ENCODE measurements at regions not wholly inside any gene's neighbourhood (a gene's known extent, or its start where the extent isn't known, plus 50 kb on each side); places are given as distances from the start of the nearest gene placed in this dataset.
"Not testable (repeated sequence)": the region's sequence is repeated elsewhere in the genome, so short reads cannot be mapped to it uniquely, and the experiment has no call there.

GRCh38 chr16:66176111-66176510, 190.4 kb upstream of the CDH5 start:
- Histone ChIP-seq H3K4me1 (ENCODE audit: control insufficient read depth, insufficient read depth, low read length, poor library complexity, severe bottlenecking) (no peaks in the 10 kb centered on the region), H3K36me3 (ENCODE audit: control insufficient read depth, insufficient read depth, low read length) (no peaks in the 10 kb centered on the region), H3K27ac (ENCODE audit: insufficient read depth, low read length, poor library complexity, severe bottlenecking) (no peak overlapping the region), H3K4me3 (ENCODE audit: insufficient read depth, low read depth, low read length, poor library complexity, severe bottlenecking) (no peak overlapping the region), H3K9me3 (ENCODE audit: control insufficient read depth, low read length) (no peaks in the 10 kb centered on the region), H3K27me3 (replicated peaks; ENCODE audit: control insufficient read depth, insufficient read depth, low read length, poor library complexity, severe bottlenecking) (peaks cover 3% of the 10 kb centered on the region)
- no peak for DNase-seq

GRCh38 chr16:66175636-66176035, 190.9 kb upstream of the CDH5 start:
- Histone ChIP-seq H3K36me3 (ENCODE audit: control insufficient read depth, insufficient read depth, low read length) (no peaks in the 10 kb centered on the region), H3K4me3 (ENCODE audit: insufficient read depth, low read depth, low read length, poor library complexity, severe bottlenecking) (no peak overlapping the region), H3K9me3 (ENCODE audit: control insufficient read depth, low read length) (no peaks in the 10 kb centered on the region), H3K27me3 (replicated peaks; ENCODE audit: control insufficient read depth, insufficient read depth, low read length, poor library complexity, severe bottlenecking) (peaks cover 3% of the 10 kb centered on the region), H3K4me1 (ENCODE audit: control insufficient read depth, insufficient read depth, low read length, poor library complexity, severe bottlenecking) (no peaks in the 10 kb centered on the region), H3K27ac (ENCODE audit: insufficient read depth, low read length, poor library complexity, severe bottlenecking) (no peak overlapping the region)
- no peak for DNase-seq

- Histone ChIP-seq H3K27me3 (replicated peaks; ENCODE audit: control insufficient read depth, insufficient read depth, low read length, poor library complexity, severe bottlenecking) (peaks cover 3% of the 10 kb centered on the region), H3K9me3 (ENCODE audit: control insufficient read depth, low read length) (no peaks in the 10 kb centered on the region), H3K4me1 (ENCODE audit: control insufficient read depth, insufficient read depth, low read length, poor library complexity, severe bottlenecking) (no peaks in the 10 kb centered on the region), H3K27ac (ENCODE audit: insufficient read depth, low read length, poor library complexity, severe bottlenecking) (no peak overlapping the region), H3K4me3 (ENCODE audit: insufficient read depth, low read depth, low read length, poor library complexity, severe bottlenecking) (no peak overlapping the region), H3K36me3 (ENCODE audit: control insufficient read depth, insufficient read depth, low read length) (no peaks in the 10 kb centered on the region)
- DNase-seq, result no peak
Measured at GRCh38 chr16:66175058-66175457, 191.4 kb upstream of the CDH5 start.

GRCh38 chr16:66173796-66174195, 192.7 kb upstream of the CDH5 start:
- not testable (repeated sequence) for DNase-seq; H3K27ac ChIP-seq (ENCODE audit: insufficient read depth, low read length, poor library complexity, severe bottlenecking); H3K4me1 ChIP-seq (ENCODE audit: control insufficient read depth, insufficient read depth, low read length, poor library complexity, severe bottlenecking); H3K4me3 ChIP-seq (ENCODE audit: insufficient read depth, low read depth, low read length, poor library complexity, severe bottlenecking); H3K36me3 ChIP-seq (ENCODE audit: control insufficient read depth, insufficient read depth, low read length); H3K27me3 ChIP-seq (replicated peaks; ENCODE audit: control insufficient read depth, insufficient read depth, low read length, poor library complexity, severe bottlenecking); H3K9me3 ChIP-seq (ENCODE audit: control insufficient read depth, low read length)

- not testable (repeated sequence) for H3K27me3 ChIP-seq (replicated peaks; ENCODE audit: control insufficient read depth, insufficient read depth, low read length, poor library complexity, severe bottlenecking); H3K27ac ChIP-seq (ENCODE audit: insufficient read depth, low read length, poor library complexity, severe bottlenecking); H3K36me3 ChIP-seq (ENCODE audit: control insufficient read depth, insufficient read depth, low read length); DNase-seq; H3K4me1 ChIP-seq (ENCODE audit: control insufficient read depth, insufficient read depth, low read length, poor library complexity, severe bottlenecking); H3K4me3 ChIP-seq (ENCODE audit: insufficient read depth, low read depth, low read length, poor library complexity, severe bottlenecking); H3K9me3 ChIP-seq (ENCODE audit: control insufficient read depth, low read length)
Measured at GRCh38 chr16:66173181-66173580, 193.3 kb upstream of the CDH5 start.

- Histone ChIP-seq H3K27ac (ENCODE audit: insufficient read depth, low read length, poor library complexity, severe bottlenecking) (no peak overlapping the region), H3K4me1 (ENCODE audit: control insufficient read depth, insufficient read depth, low read length, poor library complexity, severe bottlenecking) (no peaks in the 10 kb centered on the region), H3K27me3 (replicated peaks; ENCODE audit: control insufficient read depth, insufficient read depth, low read length, poor library complexity, severe bottlenecking) (peaks cover 3% of the 10 kb centered on the region), H3K4me3 (ENCODE audit: insufficient read depth, low read depth, low read length, poor library complexity, severe bottlenecking) (no peak overlapping the region), H3K36me3 (ENCODE audit: control insufficient read depth, insufficient read depth, low read length) (no peaks in the 10 kb centered on the region), H3K9me3 (ENCODE audit: control insufficient read depth, low read length) (no peaks in the 10 kb centered on the region)
- DNase-seq, result no peak
Measured at GRCh38 chr16:66172463-66172862, 194.0 kb upstream of the CDH5 start.

GRCh38 chr16:66171578-66171977, 194.9 kb upstream of the CDH5 start:
- Histone ChIP-seq H3K27me3 (replicated peaks; ENCODE audit: control insufficient read depth, insufficient read depth, low read length, poor library complexity, severe bottlenecking) (peaks cover 1% of the 10 kb centered on the region), H3K9me3 (ENCODE audit: control insufficient read depth, low read length) (no peaks in the 10 kb centered on the region), H3K36me3 (ENCODE audit: control insufficient read depth, insufficient read depth, low read length) (no peaks in the 10 kb centered on the region), H3K27ac (ENCODE audit: insufficient read depth, low read length, poor library complexity, severe bottlenecking) (no peak overlapping the region), H3K4me3 (ENCODE audit: insufficient read depth, low read depth, low read length, poor library complexity, severe bottlenecking) (no peak overlapping the region), H3K4me1 (ENCODE audit: control insufficient read depth, insufficient read depth, low read length, poor library complexity, severe bottlenecking) (no peaks in the 10 kb centered on the region)
- no peak for DNase-seq

GRCh38 chr16:66170989-66171388, 195.5 kb upstream of the CDH5 start:
- Histone ChIP-seq H3K36me3 (ENCODE audit: control insufficient read depth, insufficient read depth, low read length) (no peaks in the 10 kb centered on the region), H3K27ac (ENCODE audit: insufficient read depth, low read length, poor library complexity, severe bottlenecking) (no peak overlapping the region), H3K9me3 (ENCODE audit: control insufficient read depth, low read length) (no peaks in the 10 kb centered on the region), H3K27me3 (replicated peaks; ENCODE audit: control insufficient read depth, insufficient read depth, low read length, poor library complexity, severe bottlenecking) (no peaks in the 10 kb centered on the region), H3K4me1 (ENCODE audit: control insufficient read depth, insufficient read depth, low read length, poor library complexity, severe bottlenecking) (no peaks in the 10 kb centered on the region), H3K4me3 (ENCODE audit: insufficient read depth, low read depth, low read length, poor library complexity, severe bottlenecking) (no peak overlapping the region)
- DNase-seq, result no peak

- Histone ChIP-seq H3K4me1 (ENCODE audit: control insufficient read depth, insufficient read depth, low read length, poor library complexity, severe bottlenecking) (no peaks in the 10 kb centered on the region), H3K27ac (ENCODE audit: insufficient read depth, low read length, poor library complexity, severe bottlenecking) (no peak overlapping the region), H3K4me3 (ENCODE audit: insufficient read depth, low read depth, low read length, poor library complexity, severe bottlenecking) (no peak overlapping the region), H3K27me3 (replicated peaks; ENCODE audit: control insufficient read depth, insufficient read depth, low read length, poor library complexity, severe bottlenecking) (no peaks in the 10 kb centered on the region), H3K9me3 (ENCODE audit: control insufficient read depth, low read length) (no peaks in the 10 kb centered on the region), H3K36me3 (ENCODE audit: control insufficient read depth, insufficient read depth, low read length) (no peaks in the 10 kb centered on the region)
- no peak for DNase-seq
Measured at GRCh38 chr16:66169817-66170216, 196.7 kb upstream of the CDH5 start.

- Histone ChIP-seq H3K4me1 (ENCODE audit: control insufficient read depth, insufficient read depth, low read length, poor library complexity, severe bottlenecking) (no peaks in the 10 kb centered on the region), H3K9me3 (ENCODE audit: control insufficient read depth, low read length) (no peaks in the 10 kb centered on the region), H3K27ac (ENCODE audit: insufficient read depth, low read length, poor library complexity, severe bottlenecking) (no peak overlapping the region), H3K4me3 (ENCODE audit: insufficient read depth, low read depth, low read length, poor library complexity, severe bottlenecking) (no peak overlapping the region), H3K27me3 (replicated peaks; ENCODE audit: control insufficient read depth, insufficient read depth, low read length, poor library complexity, severe bottlenecking) (no peaks in the 10 kb centered on the region), H3K36me3 (ENCODE audit: control insufficient read depth, insufficient read depth, low read length) (no peaks in the 10 kb centered on the region)
- DNase-seq, result no peak
Measured at GRCh38 chr16:66168777-66169176, 197.7 kb upstream of the CDH5 start.
